Retinal pigment epithelial cell (primary cell): ENCODE measurements at regions not wholly inside any gene's neighbourhood (a gene's known extent, or its start where the extent isn't known, plus 50 kb on each side); places are given as distances from the start of the nearest gene placed in this dataset.

Experiments
- DNase-seq: peaks from one replicate; pipeline ENCODE4 v3.0.0-alpha.2; 2010; ENCODE audit warnings: low read depth
- H3K4me3 ChIP-seq: 2 replicates; pipeline ENCODE4 v1.5.1; 2011; ENCODE audit warnings: mild to moderate bottlenecking, low read length, control low read depth, moderate library complexity
- CTCF ChIP-seq: conservative IDR thresholded peaks from 2 replicates; pipeline ENCODE4 v1.5.1; 2011; ENCODE audit warnings: low read depth, low read length, control low read depth, inconsistent platforms

GRCh38 chr12:3988519-3989217 is 115.5 kb upstream of the PARP11 start:
- TF ChIP-seq CTCF = no peak
- no peak overlapping the region for H3K4me3 ChIP-seq
- no peak for DNase-seq

- TF ChIP-seq CTCF = no peak
- no peak for DNase-seq
- H3K4me3 ChIP-seq = no peak overlapping the region
These were observed 114.4 kb upstream of the PARP11 start for GRCh38 chr12:3987571-3987970.

GRCh38 chr12:3980504-3981272 is 107.5 kb upstream of the PARP11 start:
- no peak overlapping the region for H3K4me3 ChIP-seq
- no peak for TF ChIP-seq CTCF
- no peak for DNase-seq

GRCh38 chr12:3977621-3978020 is 104.4 kb upstream of the PARP11 start:
- no peak for DNase-seq
- TF ChIP-seq CTCF = no peak
- no peak overlapping the region for H3K4me3 ChIP-seq

GRCh38 chr12:3976351-3976938 is 103.2 kb upstream of the PARP11 start:
- DNase-seq = no peak
- no peak overlapping the region for H3K4me3 ChIP-seq
- TF ChIP-seq CTCF = no peak

GRCh38 chr12:3975652-3976051 is 102.5 kb upstream of the PARP11 start:
- no peak for TF ChIP-seq CTCF
- no peak for DNase-seq
- H3K4me3 ChIP-seq = no peak overlapping the region

- no peak for DNase-seq
- no peak for TF ChIP-seq CTCF
- H3K4me3 ChIP-seq = no peak overlapping the region
These were observed 101.7 kb upstream of the PARP11 start for GRCh38 chr12:3974883-3975282.
